HUES48 (cell line): ENCODE measurements at regions not wholly inside any gene's neighbourhood (a gene's known extent, or its start where the extent isn't known, plus 50 kb on each side); places are given as distances from the start of the nearest gene placed in this dataset.

Experiments
- H3K27ac ChIP-seq: one replicate; pipeline ENCODE4 v1.7.0; 2013; ENCODE audit warnings: low read depth, low read length, inconsistent platforms
- H3K27me3 ChIP-seq: 2 replicates; pipeline ENCODE4 v1.6.1; 2013; ENCODE audit warnings: mild to moderate bottlenecking, low read length; ENCODE audit not compliant: control insufficient read depth, insufficient read depth
- H3K36me3 ChIP-seq: 2 replicates; pipeline ENCODE4 v1.6.1; 2013; ENCODE audit warnings: low read length; ENCODE audit not compliant: control insufficient read depth, insufficient read depth
- H3K4me1 ChIP-seq: 2 replicates; pipeline ENCODE4 v1.6.1; 2013; ENCODE audit warnings: mild to moderate bottlenecking, low read length; ENCODE audit not compliant: control insufficient read depth, insufficient read depth
- H3K4me3 ChIP-seq: 2 replicates; pipeline ENCODE4 v1.5.1; 2013; ENCODE audit warnings: mild to moderate bottlenecking, low read depth, low read length
- H3K9ac ChIP-seq: 2 replicates; pipeline ENCODE4 v1.6.1; 2013; ENCODE audit warnings: mild to moderate bottlenecking, low read depth, low read length, moderate library complexity
- H3K9me3 ChIP-seq: 2 replicates; pipeline ENCODE4 v1.6.1; 2013; ENCODE audit warnings: low read length; ENCODE audit not compliant: control insufficient read depth, insufficient read depth

DNA sequence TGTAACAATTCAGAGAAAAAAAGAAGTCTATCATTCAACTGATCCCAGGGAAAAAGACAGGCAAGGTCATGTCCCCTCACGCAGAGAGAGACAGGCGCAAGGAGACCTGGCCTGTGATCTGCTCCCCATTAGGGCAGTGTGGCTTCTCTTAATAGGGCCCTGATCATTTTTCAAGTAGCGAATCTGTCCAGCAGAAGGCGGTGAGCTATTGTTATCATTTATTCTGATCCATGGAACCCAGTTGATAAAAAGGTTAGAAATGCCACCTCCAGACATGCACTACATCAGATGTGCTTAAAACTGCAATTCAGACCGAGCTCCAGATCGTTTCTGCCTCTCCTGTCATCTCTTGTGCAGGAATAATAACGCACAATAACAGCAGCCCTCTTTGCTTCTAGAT, 1025.6 kb upstream of the PIK3C3 start:
- Histone ChIP-seq H3K9ac (no peak overlapping the region), H3K27ac (no peak overlapping the region), H3K4me3 (no peak overlapping the region), H3K36me3 (no peaks in the 10 kb centered on the region), H3K4me1 (no peaks in the 10 kb centered on the region), H3K9me3 (no peaks in the 10 kb centered on the region), H3K27me3 (no peaks in the 10 kb centered on the region)

DNA sequence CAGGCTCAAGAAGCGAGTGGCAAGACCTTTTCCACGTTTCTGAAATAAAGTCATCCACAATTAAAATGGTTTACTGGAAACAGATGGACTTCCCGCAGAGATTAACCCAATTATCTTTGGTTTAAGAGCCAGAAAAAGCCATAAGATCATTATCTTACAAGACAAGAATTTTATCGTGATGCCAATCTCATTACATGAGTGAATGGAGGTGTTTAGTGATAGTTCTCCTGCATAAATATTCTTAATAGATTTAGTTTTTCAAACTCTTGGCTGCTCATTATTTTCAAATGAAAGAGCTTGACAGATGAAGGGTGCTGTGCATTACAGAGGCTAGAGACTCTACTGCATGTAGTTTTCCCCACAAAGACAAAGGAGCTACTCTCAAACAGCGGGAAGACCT, 1028.4 kb upstream of the PIK3C3 start:
- no peak overlapping the region for H3K4me3 ChIP-seq
- H3K27me3 ChIP-seq = no peaks in the 10 kb centered on the region
- H3K9ac ChIP-seq = no peak overlapping the region
- no peaks in the 10 kb centered on the region for H3K9me3 ChIP-seq
- H3K36me3 ChIP-seq = no peaks in the 10 kb centered on the region
- H3K4me1 ChIP-seq = no peaks in the 10 kb centered on the region
- no peak overlapping the region for H3K27ac ChIP-seq

DNA sequence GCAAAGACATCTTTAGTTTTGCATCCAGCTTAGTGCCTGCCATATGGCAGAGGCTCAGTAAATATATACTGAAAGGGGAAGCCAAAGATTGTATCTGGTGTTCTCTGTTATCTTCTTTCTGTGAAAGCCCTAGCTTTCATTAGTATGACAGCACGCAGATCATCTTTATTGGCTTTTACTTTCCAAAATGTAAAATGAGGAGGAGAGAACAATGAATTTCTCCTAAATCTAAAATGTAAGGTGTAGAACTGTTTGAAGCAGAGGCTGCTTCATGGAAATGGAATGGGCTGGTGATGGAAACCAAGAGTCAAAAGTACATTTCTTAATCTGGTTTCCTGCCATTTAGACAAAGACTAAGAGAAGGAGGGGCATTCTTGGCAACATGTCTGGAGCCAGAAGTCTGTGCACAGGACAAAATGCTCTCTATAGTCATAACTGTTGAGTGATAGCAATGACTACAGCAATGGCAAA, 1029.9 kb upstream of the PIK3C3 start:
- H3K36me3 ChIP-seq = no peaks in the 10 kb centered on the region
- no peaks in the 10 kb centered on the region for H3K4me1 ChIP-seq
- no peak overlapping the region for H3K9ac ChIP-seq
- no peak overlapping the region for H3K4me3 ChIP-seq
- H3K9me3 ChIP-seq = no peaks in the 10 kb centered on the region
- no peaks in the 10 kb centered on the region for H3K27me3 ChIP-seq
- no peak overlapping the region for H3K27ac ChIP-seq

DNA sequence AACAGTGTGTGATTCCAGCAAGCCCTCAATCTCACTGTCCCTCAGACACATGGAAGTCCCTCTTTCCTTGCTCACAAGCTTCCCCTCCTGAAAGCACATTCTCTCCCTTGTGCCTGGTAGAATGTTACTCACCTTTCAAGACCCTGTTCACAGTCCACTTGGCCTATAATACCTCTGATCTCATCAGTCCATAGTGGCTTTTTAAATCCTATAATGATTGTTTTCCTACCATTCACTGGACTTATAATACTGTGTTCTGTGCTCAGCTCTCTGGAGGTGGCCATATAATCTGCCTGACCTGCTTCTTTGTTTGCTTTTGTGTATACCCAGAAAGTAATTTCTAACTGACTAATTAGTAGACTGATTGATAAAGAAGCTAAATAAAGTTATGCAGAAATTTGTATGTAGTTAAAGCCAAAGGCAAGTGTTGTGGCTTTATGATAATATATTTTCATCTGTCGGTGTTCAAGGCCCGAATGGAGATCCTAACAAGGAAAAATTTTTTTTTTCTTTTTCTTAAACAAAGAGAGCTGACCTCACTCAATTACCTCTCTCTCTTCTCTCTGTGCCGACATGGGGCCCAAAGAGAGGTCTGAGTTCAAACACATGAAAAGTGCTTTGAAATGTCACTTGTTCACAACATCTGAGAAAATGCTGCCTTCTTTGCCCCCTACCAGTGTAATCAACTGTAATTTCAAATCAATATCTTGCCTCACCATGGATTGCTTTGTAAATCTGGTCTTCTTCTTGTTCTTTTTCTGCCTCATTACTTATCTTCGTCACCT, 1033.0 kb upstream of the PIK3C3 start:
- Histone ChIP-seq H3K27me3 (no peaks in the 10 kb centered on the region), H3K9me3 (no peaks in the 10 kb centered on the region), H3K27ac (no peak overlapping the region)

DNA sequence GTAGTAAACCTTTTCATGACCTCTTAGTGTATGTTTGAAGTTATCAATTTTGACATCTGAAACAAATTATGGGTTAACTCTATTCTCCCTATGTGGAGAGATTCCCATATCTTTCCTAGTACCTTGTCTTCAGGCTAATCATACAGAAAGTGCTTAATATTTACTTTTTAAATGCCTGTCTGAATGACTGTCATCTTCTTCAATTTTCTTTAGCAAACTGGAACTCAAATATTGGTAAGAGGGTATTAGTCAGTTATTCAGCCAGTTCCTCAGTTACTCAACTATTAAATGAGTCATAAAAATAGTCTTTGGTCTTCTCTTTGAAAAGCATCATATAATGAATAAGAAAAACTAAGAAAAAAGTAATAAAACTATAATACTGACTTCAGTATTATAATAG, 1038.0 kb upstream of the PIK3C3 start:
- Histone ChIP-seq H3K9ac (no peak overlapping the region), H3K4me3 (no peak overlapping the region)

More for the DNA sequence above, 1033.0 kb upstream of the PIK3C3 start:
- no peak overlapping the region for H3K4me3 ChIP-seq
- no peak overlapping the region for H3K9ac ChIP-seq
- H3K4me1 ChIP-seq = no peaks in the 10 kb centered on the region
- H3K36me3 ChIP-seq = no peaks in the 10 kb centered on the region

DNA sequence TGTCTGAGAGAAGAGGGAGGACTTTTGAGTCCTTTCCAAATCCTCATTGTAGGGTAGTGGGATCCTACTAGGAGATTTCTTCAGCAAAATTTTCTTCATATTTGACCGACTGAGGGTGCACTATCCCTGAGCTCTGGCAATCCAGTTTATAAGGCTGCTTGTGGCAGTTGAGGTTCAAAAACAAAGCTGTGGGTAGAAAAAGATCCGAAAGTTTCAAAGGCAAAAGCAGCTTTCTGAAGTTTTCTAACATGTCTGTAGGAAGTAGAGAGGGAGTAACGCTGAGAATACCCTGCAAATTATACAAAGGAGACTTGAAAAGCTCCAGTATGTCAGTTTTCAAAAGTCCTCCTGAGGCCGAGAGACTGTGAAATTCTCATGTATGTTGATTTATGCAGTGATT, 1039.3 kb upstream of the PIK3C3 start:
- H3K36me3 ChIP-seq = no peaks in the 10 kb centered on the region
- H3K4me3 ChIP-seq = no peak overlapping the region
- H3K27me3 ChIP-seq = no peaks in the 10 kb centered on the region
- no peak overlapping the region for H3K27ac ChIP-seq
- no peaks in the 10 kb centered on the region for H3K9me3 ChIP-seq
- H3K4me1 ChIP-seq = no peaks in the 10 kb centered on the region
- no peak overlapping the region for H3K9ac ChIP-seq

More for the DNA sequence above, 1038.0 kb upstream of the PIK3C3 start:
- H3K4me1 ChIP-seq = no peaks in the 10 kb centered on the region
- no peaks in the 10 kb centered on the region for H3K36me3 ChIP-seq
- H3K9me3 ChIP-seq = no peaks in the 10 kb centered on the region
- H3K27me3 ChIP-seq = no peaks in the 10 kb centered on the region
- H3K27ac ChIP-seq = no peak overlapping the region

DNA sequence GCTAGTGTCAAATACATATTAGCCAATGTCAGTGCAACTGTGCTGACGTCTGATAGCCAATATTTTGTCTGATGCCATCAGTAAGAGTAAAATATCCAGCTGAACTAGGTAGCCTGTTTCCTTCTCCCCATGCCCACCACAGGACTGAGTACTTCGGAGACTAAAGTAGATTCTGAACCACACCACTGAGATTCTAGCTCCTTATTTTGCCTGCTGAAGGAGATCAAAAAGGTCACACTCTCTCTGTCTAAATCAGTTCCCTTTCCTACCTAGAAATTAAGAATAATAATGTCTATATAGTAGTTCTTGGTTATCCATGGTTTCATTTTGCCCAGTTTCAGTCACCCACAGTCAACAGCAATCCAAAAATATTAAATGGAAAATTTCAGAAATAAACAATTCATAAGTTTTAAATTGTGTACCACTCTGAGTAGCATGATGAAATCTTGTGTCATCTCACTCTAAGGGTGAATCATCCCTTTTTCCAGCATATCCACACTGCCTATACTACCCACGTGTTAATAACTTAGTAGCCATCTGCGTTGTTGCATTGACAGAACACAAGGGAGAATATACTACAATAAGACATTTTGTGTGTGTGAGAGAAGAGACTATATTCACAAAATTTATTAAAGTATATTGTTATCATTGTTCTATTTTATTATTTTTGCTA, 1043.3 kb upstream of the PIK3C3 start:
- H3K27me3 ChIP-seq = no peaks in the 10 kb centered on the region
- H3K4me3 ChIP-seq = no peak overlapping the region
- H3K4me1 ChIP-seq = no peaks in the 10 kb centered on the region
- H3K27ac ChIP-seq = no peak overlapping the region
- H3K36me3 ChIP-seq = no peaks in the 10 kb centered on the region
- no peaks in the 10 kb centered on the region for H3K9me3 ChIP-seq
- H3K9ac ChIP-seq = no peak overlapping the region

DNA sequence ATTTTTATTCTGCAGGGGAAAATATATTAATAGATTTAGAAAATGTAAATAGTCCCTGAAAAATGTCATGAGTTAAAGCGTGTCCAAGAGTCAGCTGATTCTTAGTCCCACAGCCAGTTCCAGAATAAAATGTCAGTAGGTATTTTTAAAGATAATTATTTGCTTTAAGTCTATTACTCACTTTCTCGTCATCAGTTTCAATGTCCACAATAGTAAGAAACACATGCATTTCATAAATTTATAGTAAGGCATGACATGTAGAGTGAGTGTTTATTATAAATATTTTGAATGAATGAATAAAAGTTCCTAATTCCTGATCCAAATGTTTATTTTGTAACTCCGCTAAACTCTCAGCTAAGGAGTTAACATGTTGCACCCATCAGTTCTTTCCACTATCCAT, 1044.0 kb upstream of the PIK3C3 start:
- Histone ChIP-seq H3K27ac (no peak overlapping the region), H3K9ac (no peak overlapping the region)

DNA sequence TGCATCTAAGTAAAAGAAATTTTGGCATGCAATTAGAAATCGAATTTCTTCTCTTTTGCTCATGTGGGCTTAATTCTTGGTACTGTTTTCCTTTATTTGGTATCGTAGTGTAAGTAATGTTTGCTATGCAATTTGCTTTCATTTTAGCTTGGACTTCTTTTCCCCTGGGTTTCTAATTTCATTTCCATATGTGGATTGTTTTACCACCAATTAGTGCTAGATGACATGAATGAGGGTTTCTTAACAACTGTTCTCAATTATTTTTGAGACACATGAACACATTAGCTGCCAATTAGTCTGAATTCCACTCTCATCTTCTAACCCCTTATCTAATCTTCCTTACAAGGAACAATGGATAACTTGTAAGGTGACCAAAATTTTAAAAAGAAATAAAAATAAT, 1047.2 kb upstream of the PIK3C3 start:
- Histone ChIP-seq H3K4me3 (no peak overlapping the region), H3K9ac (no peak overlapping the region), H3K4me1 (peaks cover 10% of the 10 kb centered on the region; the same call in 1 of the 2 replicates), H3K36me3 (no peaks in the 10 kb centered on the region), H3K9me3 (no peaks in the 10 kb centered on the region), H3K27me3 (no peaks in the 10 kb centered on the region), H3K27ac (no peak overlapping the region)

More for the DNA sequence above, 1044.0 kb upstream of the PIK3C3 start:
- Histone ChIP-seq H3K4me1 (no peaks in the 10 kb centered on the region), H3K9me3 (no peaks in the 10 kb centered on the region), H3K36me3 (no peaks in the 10 kb centered on the region), H3K27me3 (no peaks in the 10 kb centered on the region), H3K4me3 (no peak overlapping the region)

DNA sequence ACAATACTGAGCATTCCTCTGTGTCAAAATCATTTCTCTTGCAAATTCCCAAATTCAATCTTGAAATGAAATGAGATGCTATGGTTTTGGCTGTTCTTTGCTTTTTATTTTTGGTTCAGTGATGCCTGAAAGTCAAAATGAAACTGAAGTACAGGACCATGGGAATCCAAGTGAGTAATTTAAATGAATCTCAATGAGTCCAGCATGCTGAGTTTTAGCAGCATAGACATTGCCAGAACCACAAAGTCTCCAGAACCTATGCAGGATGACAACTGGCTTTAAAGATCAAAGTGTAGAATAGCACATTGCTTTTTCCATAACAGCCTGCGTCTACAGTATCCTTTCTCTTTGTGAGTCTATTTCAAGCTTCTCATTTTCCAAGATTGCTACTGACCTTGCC, 1050.7 kb upstream of the PIK3C3 start:
- Histone ChIP-seq H3K9me3 (no peaks in the 10 kb centered on the region), H3K27ac (no peak overlapping the region), H3K27me3 (no peaks in the 10 kb centered on the region), H3K4me3 (no peak overlapping the region), H3K4me1 (peaks cover 32% of the 10 kb centered on the region), H3K36me3 (no peaks in the 10 kb centered on the region), H3K9ac (no peak overlapping the region)

DNA sequence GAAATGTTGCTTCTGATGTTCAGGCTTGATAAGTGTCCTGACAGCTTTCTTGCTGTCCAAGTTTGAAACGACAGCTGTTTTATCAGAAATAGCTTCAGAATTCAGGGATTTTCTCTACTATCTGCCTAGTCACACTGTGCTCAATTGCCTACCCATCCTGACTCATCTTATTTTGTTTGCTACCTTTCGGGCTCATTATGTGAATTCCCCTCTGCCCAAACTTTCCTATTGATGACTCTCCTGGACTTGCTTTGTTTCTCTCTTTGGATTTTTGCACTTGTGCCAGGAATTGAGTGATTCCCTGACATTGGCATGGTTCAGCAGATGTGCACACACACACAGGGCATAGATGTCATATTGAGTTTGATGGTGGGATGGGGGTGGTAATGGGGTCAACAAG, 1052.6 kb upstream of the PIK3C3 start:
- Histone ChIP-seq H3K27ac (no peak overlapping the region), H3K36me3 (no peaks in the 10 kb centered on the region), H3K4me1 (peaks cover 42% of the 10 kb centered on the region), H3K4me3 (no peak overlapping the region), H3K27me3 (no peaks in the 10 kb centered on the region), H3K9ac (no peak overlapping the region), H3K9me3 (no peaks in the 10 kb centered on the region)
